SK-N-MC (cell line): ENCODE measurements at regions not wholly inside any gene's neighbourhood (a gene's known extent, or its start where the extent isn't known, plus 50 kb on each side); places are given as distances from the start of the nearest gene placed in this dataset.

ENCODE experiments used
- DNase-seq: peaks from one replicate; pipeline ENCODE4 v3.0.0-alpha.2; 2011; ENCODE audit warnings: low read depth, low spot score
- H3K27ac ChIP-seq: fragments of 200-600 bp; sonication (generic); 2 replicates; pipeline ENCODE4 v1.5.1; 2016; ENCODE audit warnings: mixed run types
- H3K36me3 ChIP-seq: fragments of 200-600 bp; sonication (generic); 2 replicates; pipeline ENCODE4 v1.6.1; 2017; ENCODE audit warnings: antibody characterized with exemption, low read length, mixed read lengths; ENCODE audit not compliant: insufficient read depth
- H3K4me3 ChIP-seq: fragments of 200-600 bp; sonication (generic); 2 replicates; pipeline ENCODE4 v1.5.1; 2016
- H3K9ac ChIP-seq: fragments of 200-600 bp; sonication (generic); 2 replicates; pipeline ENCODE4 v1.8.0; 2017; ENCODE audit warnings: mixed run types, mixed read lengths; ENCODE audit not compliant: insufficient read length
- H3K9me3 ChIP-seq: fragments of 200-600 bp; sonication (generic); 2 replicates; pipeline ENCODE4 v1.6.1; 2017; ENCODE audit warnings: low read depth, mild to moderate bottlenecking, antibody characterized with exemption, low read length, moderate library complexity, mixed read lengths
- EZH2 ChIP-seq: fragments of 200-600 bp; sonication (generic); IDR thresholded peaks from one replicate; pipeline ENCODE4 v1.6.1; 2017; ENCODE audit warnings: antibody characterized with exemption
- FOXP2 ChIP-seq: optimal IDR thresholded peaks from 2 replicates; pipeline ENCODE3; 2011; ENCODE audit warnings: mild to moderate bottlenecking, moderate library complexity; ENCODE audit not compliant: insufficient read depth; ENCODE audit errors: extremely low read length, control extremely low read depth
- POLR2AphosphoS5 ChIP-seq: IDR thresholded peaks from 2 replicates; pipeline ENCODE4 v1.6.1; 2012; ENCODE audit warnings: mild to moderate bottlenecking, low read depth, low read length, borderline replicate concordance

- DNase-seq, result no peak
- Histone ChIP-seq H3K36me3 (no peaks in the 10 kb centered on the region), H3K9ac (no peak overlapping the region), H3K27ac (no peak overlapping the region), H3K9me3 (no peaks in the 10 kb centered on the region), H3K4me3 (no peak overlapping the region)
- no peak for TF ChIP-seq EZH2
- TF ChIP-seq FOXP2, result no peak
- TF ChIP-seq POLR2AphosphoS5, result no peak
Observed at GRCh38 chr5:51832934-51833470, 449.8 kb downstream of the ISL1 start.

GRCh38 chr5:51838459-51838858 is 455.2 kb downstream of the ISL1 start:
- no peak overlapping the region for H3K4me3 ChIP-seq
- no peak for DNase-seq
- no peaks in the 10 kb centered on the region for H3K9me3 ChIP-seq
- no peaks in the 10 kb centered on the region for H3K36me3 ChIP-seq
- H3K27ac ChIP-seq, result no peak overlapping the region
- TF ChIP-seq POLR2AphosphoS5, result no peak
- no peak for TF ChIP-seq EZH2
- TF ChIP-seq FOXP2, result no peak
- H3K9ac ChIP-seq, result no peak overlapping the region

GRCh38 chr5:51843893-51844292 is 460.6 kb downstream of the ISL1 start:
- no peak overlapping the region for H3K4me3 ChIP-seq
- no peak overlapping the region for H3K27ac ChIP-seq
- no peaks in the 10 kb centered on the region for H3K36me3 ChIP-seq
- TF ChIP-seq POLR2AphosphoS5, result no peak
- no peak overlapping the region for H3K9ac ChIP-seq
- no peak for DNase-seq
- no peaks in the 10 kb centered on the region for H3K9me3 ChIP-seq

GRCh38 chr5:51846015-51846414 is 462.8 kb downstream of the ISL1 start:
- H3K9ac ChIP-seq, result no peak overlapping the region
- TF ChIP-seq FOXP2, result no peak
- no peaks in the 10 kb centered on the region for H3K9me3 ChIP-seq
- DNase-seq, result no peak
- H3K36me3 ChIP-seq, result no peaks in the 10 kb centered on the region
- no peak overlapping the region for H3K4me3 ChIP-seq
- no peak overlapping the region for H3K27ac ChIP-seq

- H3K9me3 ChIP-seq, result no peaks in the 10 kb centered on the region
- H3K27ac ChIP-seq, result no peak overlapping the region
- no peak overlapping the region for H3K9ac ChIP-seq
- H3K36me3 ChIP-seq, result no peaks in the 10 kb centered on the region
- TF ChIP-seq EZH2 (no peak), FOXP2 (no peak), POLR2AphosphoS5 (no peak)
- no peak for DNase-seq
- H3K4me3 ChIP-seq, result no peak overlapping the region
Observed at GRCh38 chr5:51859624-51860023, 476.4 kb downstream of the ISL1 start.

GRCh38 chr5:51860532-51861018 is 477.3 kb downstream of the ISL1 start:
- no peak for DNase-seq
- Histone ChIP-seq H3K9me3 (no peaks in the 10 kb centered on the region), H3K36me3 (no peaks in the 10 kb centered on the region), H3K4me3 (no peak overlapping the region), H3K27ac (no peak overlapping the region), H3K9ac (no peak overlapping the region)
- TF ChIP-seq FOXP2 (no peak), POLR2AphosphoS5 (no peak), EZH2 (no peak)

- TF ChIP-seq FOXP2 (no peak), EZH2 (no peak), POLR2AphosphoS5 (no peak)
- Histone ChIP-seq H3K4me3 (no peak overlapping the region), H3K36me3 (no peaks in the 10 kb centered on the region), H3K27ac (no peak overlapping the region), H3K9me3 (no peaks in the 10 kb centered on the region), H3K9ac (no peak overlapping the region)
- no peak for DNase-seq
Observed at GRCh38 chr5:51872144-51872543, 488.9 kb downstream of the ISL1 start.

GRCh38 chr5:51881901-51882300 is 498.7 kb downstream of the ISL1 start:
- Histone ChIP-seq H3K9me3 (no peaks in the 10 kb centered on the region), H3K36me3 (no peaks in the 10 kb centered on the region), H3K4me3 (no peak overlapping the region), H3K27ac (no peak overlapping the region), H3K9ac (no peak overlapping the region)
- no peak for TF ChIP-seq FOXP2
- TF ChIP-seq POLR2AphosphoS5, result no peak
- TF ChIP-seq EZH2, result no peak
- DNase-seq, result no peak

GRCh38 chr5:51882647-51883046 is 499.4 kb downstream of the ISL1 start:
- no peaks in the 10 kb centered on the region for H3K36me3 ChIP-seq
- TF ChIP-seq POLR2AphosphoS5, result no peak
- TF ChIP-seq EZH2, result no peak
- TF ChIP-seq FOXP2, result no peak
- H3K27ac ChIP-seq, result no peak overlapping the region
- no peak overlapping the region for H3K4me3 ChIP-seq
- no peaks in the 10 kb centered on the region for H3K9me3 ChIP-seq
- no peak for DNase-seq
- no peak overlapping the region for H3K9ac ChIP-seq
